ENCODE measurements at regions not wholly inside any gene's neighbourhood (a gene's known extent, or its start where the extent isn't known, plus 50 kb on each side); places are given as distances from the start of the nearest gene placed in this dataset.

GRCh38 chr2:19677215-19677777 lies 224.5 kb downstream of the TTC32 start:
- TF ChIP-seq CTCF (IDR thresholded peaks at IDR 0.05) = no peak

GRCh38 chr2:19676770-19677169 lies 225.0 kb downstream of the TTC32 start:
- no peak for TF ChIP-seq CTCF (IDR thresholded peaks at IDR 0.05)

GRCh38 chr2:19675856-19676460 lies 225.8 kb downstream of the TTC32 start:
- TF ChIP-seq CTCF (IDR thresholded peaks at IDR 0.05) = no peak

GRCh38 chr2:19675003-19675629 lies 226.7 kb downstream of the TTC32 start:
- TF ChIP-seq CTCF (IDR thresholded peaks at IDR 0.05) = no peak

GRCh38 chr2:19674051-19675002 lies 227.5 kb downstream of the TTC32 start:
- no peak for TF ChIP-seq CTCF (IDR thresholded peaks at IDR 0.05)

GRCh38 chr2:19673213-19673791 lies 228.5 kb downstream of the TTC32 start:
- no peak for TF ChIP-seq CTCF (IDR thresholded peaks at IDR 0.05)

GRCh38 chr2:19671916-19672315 lies 229.9 kb downstream of the TTC32 start:
- no peak for TF ChIP-seq CTCF (IDR thresholded peaks at IDR 0.05)

Measured in LNCAP (cell line).